Medulla oblongata (tissue), 1 donor: ENCODE measurements at regions not wholly inside any gene's neighbourhood (a gene's known extent, or its start where the extent isn't known, plus 50 kb on each side); places are given as distances from the start of the nearest gene placed in this dataset.
"Not testable (repeated sequence)": the region's sequence is repeated elsewhere in the genome, so short reads cannot be mapped to it uniquely, and the experiment has no call there.

Experiments
- DNase-seq: peaks from one replicate; pipeline ENCODE4 v3.0.0-alpha.2; 2015; ENCODE audit errors: extremely low spot score

- no peak for DNase-seq
Measured at GRCh38 chr6:105882121-105882803, 203.9 kb upstream of the PRDM1 start.

GRCh38 chr6:105881608-105882007, 204.5 kb upstream of the PRDM1 start:
- DNase-seq, result no peak

- peak; percentile 85 for DNase-seq
Measured at GRCh38 chr6:105880030-105880492, 206.1 kb upstream of the PRDM1 start.

- no peak for DNase-seq
Measured at GRCh38 chr6:105879146-105879545, 207.0 kb upstream of the PRDM1 start.

- no peak for DNase-seq
Measured at GRCh38 chr6:105875974-105876640, 210.0 kb upstream of the PRDM1 start.

GRCh38 chr6:105874835-105875626, 211.1 kb upstream of the PRDM1 start:
- no peak for DNase-seq

- DNase-seq, result no peak
Measured at GRCh38 chr6:105873799-105874198, 212.3 kb upstream of the PRDM1 start.

- DNase-seq, result no peak
Measured at GRCh38 chr6:105873211-105873704, 212.9 kb upstream of the PRDM1 start.

GRCh38 chr6:105872249-105872648, 213.9 kb upstream of the PRDM1 start:
- peak; percentile 81 for DNase-seq

- DNase-seq, result no peak
Measured at GRCh38 chr6:105871542-105871941, 214.6 kb upstream of the PRDM1 start.

GRCh38 chr6:105869835-105870440, 216.2 kb upstream of the PRDM1 start:
- DNase-seq, result no peak

- no peak for DNase-seq
Measured at GRCh38 chr6:105868823-105869460, 217.2 kb upstream of the PRDM1 start.

GRCh38 chr6:105867821-105868220, 218.3 kb upstream of the PRDM1 start:
- no peak for DNase-seq

- peak; percentile 65 for DNase-seq
Measured at GRCh38 chr6:105867277-105867676, 218.9 kb upstream of the PRDM1 start.

- DNase-seq, result no peak
Measured at GRCh38 chr6:105862936-105863607, 223.1 kb upstream of the PRDM1 start.

GRCh38 chr6:105860927-105861326, 225.2 kb upstream of the PRDM1 start:
- DNase-seq, result not testable (repeated sequence)

GRCh38 chr6:105859457-105859856, 226.7 kb upstream of the PRDM1 start:
- no peak for DNase-seq

GRCh38 chr6:105858639-105859038, 227.5 kb upstream of the PRDM1 start:
- not testable (repeated sequence) for DNase-seq

GRCh38 chr6:105855433-105855832, 230.7 kb upstream of the PRDM1 start:
- DNase-seq, result no peak

- not testable (repeated sequence) for DNase-seq
Measured at GRCh38 chr6:105853979-105854378, 232.2 kb upstream of the PRDM1 start.

- DNase-seq, result no peak
Measured at GRCh38 chr6:105851606-105852005, 234.5 kb upstream of the PRDM1 start.
